PC-3 (cell line): ENCODE measurements at regions not wholly inside any gene's neighbourhood (a gene's known extent, or its start where the extent isn't known, plus 50 kb on each side); places are given as distances from the start of the nearest gene placed in this dataset.
A peak's percentile ranks its signal among the peaks of the same experiment; 100 is the strongest.

ENCODE experiments used
- ATAC-seq: fragments of 200-7000 bp; cut with Tn5 transposase; 2 replicates; pipeline ENCODE4 v1.9.1; 2020; ENCODE audit warnings: mild to moderate bottlenecking, moderate library complexity
- BruUV-seq: library from RNA; stranded (reverse); fragments of 400-500 nt; replicated peaks from 2 replicates; lab custom pipeline; 2021; lab: Mats Ljungman, UMichigan
- CTCF ChIA-PET: fragments of 300-600 bp; sonication (Branson Sonifier 250); formaldehyde crosslinking; loops from one replicate; lab custom pipeline; 2022; ENCODE audit warnings: antibody characterized with exemption; lab: Charles Lee
- POLR2A ChIA-PET: fragments of 300-600 bp; sonication (Branson Sonifier 250); formaldehyde crosslinking; loops from one replicate; lab custom pipeline; 2022; ENCODE audit warnings: antibody characterized with exemption; ENCODE audit not compliant: unreplicated experiment; lab: Charles Lee
- DNase-seq: peaks from one replicate; pipeline ENCODE4 v3.0.0-alpha.2; 2015
- H2AFZ ChIP-seq: fragments of 300-600 bp; sonication (generic); 2 replicates; pipeline ENCODE4 v1.6.0; 2016; ENCODE audit warnings: antibody characterized with exemption, low read length
- H3F3A ChIP-seq: fragments of 300-600 bp; sonication (generic); one replicate; pipeline ENCODE4 v1.6.0; 2017; ENCODE audit warnings: antibody characterized with exemption, low read length, control low read depth, mild to moderate bottlenecking; ENCODE audit not compliant: unreplicated experiment
- H3K27ac ChIP-seq: fragments of 300-600 bp; sonication (generic); 2 replicates; pipeline ENCODE4 v1.5.1; 2016; ENCODE audit warnings: mild to moderate bottlenecking, low read length
- H3K27me3 ChIP-seq: fragments of 300-600 bp; sonication (generic); 2 replicates; pipeline ENCODE4 v1.6.1; 2016; ENCODE audit warnings: low read length, mixed read lengths
- H3K36me3 ChIP-seq: fragments of 300-600 bp; sonication (generic); 2 replicates; pipeline ENCODE4 v1.6.1; 2016; ENCODE audit warnings: low read depth, mixed run types, low read length, mixed read lengths
- H3K4me1 ChIP-seq: fragments of 300-600 bp; sonication (generic); 2 replicates; pipeline ENCODE4 v1.5.1; 2016; ENCODE audit warnings: low read length; ENCODE audit not compliant: insufficient read depth
- H3K4me2 ChIP-seq: fragments of 300-600 bp; sonication (generic); 2 replicates; pipeline ENCODE4 v1.6.0; 2016; ENCODE audit warnings: low read length
- H3K4me3 ChIP-seq: fragments of 300-600 bp; sonication (generic); 2 replicates; pipeline ENCODE4 v1.5.1; 2016; ENCODE audit warnings: mild to moderate bottlenecking, low read length, mixed read lengths
- H3K79me2 ChIP-seq: fragments of 300-600 bp; sonication (generic); 2 replicates; pipeline ENCODE4 v1.6.1; 2017; ENCODE audit warnings: low read length, mixed read lengths
- H3K9ac ChIP-seq: fragments of 300-600 bp; sonication (generic); 2 replicates; pipeline ENCODE4 v1.6.0; 2016; ENCODE audit warnings: mild to moderate bottlenecking, low read length
- H3K9me2 ChIP-seq: fragments of 300-600 bp; sonication (generic); replicated peaks from 2 replicates; pipeline ENCODE4 v1.6.1; 2016; ENCODE audit warnings: mixed run types, low read length, mixed read lengths
- H3K9me3 ChIP-seq: fragments of 300-600 bp; sonication (generic); 2 replicates; pipeline ENCODE4 v1.6.1; 2016; ENCODE audit warnings: low read length, mixed read lengths
- H4K20me1 ChIP-seq: fragments of 300-600 bp; sonication (generic); 2 replicates; pipeline ENCODE4 v1.6.1; 2016; ENCODE audit warnings: low read length, mixed read lengths
- CTCF ChIP-seq: fragments of 300-600 bp; sonication (generic); conservative IDR thresholded peaks from 2 replicates; pipeline ENCODE4 v1.5.1; 2017; ENCODE audit warnings: antibody characterized with exemption, low read depth, mild to moderate bottlenecking, low read length
- EZH2 ChIP-seq: fragments of 300-600 bp; sonication (generic); IDR thresholded peaks from one replicate; pipeline ENCODE4 v1.6.1; 2017; ENCODE audit warnings: antibody characterized with exemption, mild to moderate bottlenecking, low read length; ENCODE audit not compliant: unreplicated experiment
- EZH2phosphoT487 ChIP-seq: fragments of 300-600 bp; sonication (generic); IDR thresholded peaks from 2 replicates; pipeline ENCODE4 v1.6.1; 2018; ENCODE audit warnings: mild to moderate bottlenecking, antibody characterized with exemption, low read length, borderline replicate concordance
- intact Hi-C: fragments of 100-400 bp; cut with micrococcal nuclease; formaldehyde crosslinking; loops from 2 replicates; pipeline ENCODE4 v1.9.0; 2023

- Histone ChIP-seq H3K27ac (no peak overlapping the region), H3K9me2 (no peaks in the 10 kb centered on the region), H3K4me1 (peaks cover 11% of the 10 kb centered on the region), H3K79me2 (no peaks in the 10 kb centered on the region), H3K36me3 (no peaks in the 10 kb centered on the region), H2AFZ (no peak overlapping the region), H3K27me3 (no peaks in the 10 kb centered on the region), H3K4me3 (no peak overlapping the region), H3F3A (no peaks in the 10 kb centered on the region), H3K9me3 (no peaks in the 10 kb centered on the region), H4K20me1 (no peaks in the 10 kb centered on the region), H3K9ac (no peak overlapping the region), H3K4me2 (no peak overlapping the region)
- no TSS peak for BruUV-seq
- TF ChIP-seq EZH2phosphoT487 (no peak), CTCF (no peak), EZH2 (no peak)
- ChIA-PET POLR2A (no interaction called here), CTCF (no interaction called here)
- DNase-seq (no peak), ATAC-seq (no peak)
- intact Hi-C loops, result no loop called here
Observed at GRCh38 chr17:62186841-62187240, 121.8 kb upstream of the MED13 start.

GRCh38 chr17:62180772-62181171 lies 115.7 kb upstream of the MED13 start:
- Histone ChIP-seq H3F3A (no peaks in the 10 kb centered on the region), H3K79me2 (no peaks in the 10 kb centered on the region), H3K27me3 (no peaks in the 10 kb centered on the region), H4K20me1 (no peaks in the 10 kb centered on the region), H3K27ac (no peak overlapping the region), H3K9ac (no peak overlapping the region), H3K4me2 (no peak overlapping the region), H3K4me3 (no peak overlapping the region), H2AFZ (no peak overlapping the region), H3K4me1 (peaks cover 19% of the 10 kb centered on the region), H3K36me3 (no peaks in the 10 kb centered on the region), H3K9me2 (no peaks in the 10 kb centered on the region), H3K9me3 (no peaks in the 10 kb centered on the region)
- ChIA-PET POLR2A (no interaction called here), CTCF (interaction anchor here (1.8 kb wide), 1 partner anchor 71 kb away, joined by 18 read pairs; no protein-coding TSS in a partner anchor)
- TF ChIP-seq EZH2, result no peak
- no peak for TF ChIP-seq EZH2phosphoT487
- TF ChIP-seq CTCF, result no peak
- ATAC-seq (no peak), DNase-seq (no peak)
- no TSS peak for BruUV-seq
- intact Hi-C loops, result no loop called here

- TF ChIP-seq CTCF, result peak; percentile 86
- no peak for TF ChIP-seq EZH2phosphoT487
- 0 out of 2 replicates have a peak overlapping the region, but pooled peaks have one; percentile 1 for H3K4me2 ChIP-seq
- ATAC-seq (peak; percentile 99), DNase-seq (peak; percentile 95)
- H3K9me2 ChIP-seq, result no peaks in the 10 kb centered on the region
- H3K27ac ChIP-seq, result peak overlapping the region; percentile 31
- peaks cover 19% of the 10 kb centered on the region for H3K4me1 ChIP-seq
- H3K4me3 ChIP-seq, result no peak overlapping the region
- intact Hi-C loops, result loop anchor here (1.0 to 10.0 kb wide), 4 partner anchors 68 to 317 kb away; partner anchors contain the start of genes BRIP1 and MED13
- no peaks in the 10 kb centered on the region for H3F3A ChIP-seq
- 0 out of 2 replicates have a peak overlapping the region, but pooled peaks have one; percentile 12 for H2AFZ ChIP-seq
- no peaks in the 10 kb centered on the region for H3K9me3 ChIP-seq
- CTCF ChIA-PET, result interaction anchor here (0.7 to 1.8 kb wide), 5 partner anchors 70 to 114 kb away, joined by 3 to 18 read pairs (median 4); no protein-coding TSS in a partner anchor
- POLR2A ChIA-PET, result interaction anchor here (0.6 to 0.7 kb wide), 2 partner anchors 114 to 259 kb away, joined by 3 to 6 read pairs; no protein-coding TSS in a partner anchor
- H3K27me3 ChIP-seq, result no peaks in the 10 kb centered on the region
- H3K9ac ChIP-seq, result peak overlapping the region; percentile 10; the same call in 1 of the 2 replicates
- H4K20me1 ChIP-seq, result no peaks in the 10 kb centered on the region
- BruUV-seq, result no TSS peak
- no peaks in the 10 kb centered on the region for H3K36me3 ChIP-seq
- H3K79me2 ChIP-seq, result no peaks in the 10 kb centered on the region
Observed at GRCh38 chr17:62179525-62180161, 114.6 kb upstream of the MED13 start.
